GM18861 (cell line): ENCODE measurements at regions not wholly inside any gene's neighbourhood (a gene's known extent, or its start where the extent isn't known, plus 50 kb on each side); places are given as distances from the start of the nearest gene placed in this dataset.

ENCODE experiments used
- ATAC-seq: cut with Tn5 transposase; IDR thresholded peaks from one replicate; pipeline ENCODE4 v1.9.1; 2021; ENCODE audit not compliant: unreplicated experiment

- ATAC-seq = no peak
Observed at GRCh38 chr9:16223074-16223871, 647.2 kb downstream of the BNC2 start.

DNA sequence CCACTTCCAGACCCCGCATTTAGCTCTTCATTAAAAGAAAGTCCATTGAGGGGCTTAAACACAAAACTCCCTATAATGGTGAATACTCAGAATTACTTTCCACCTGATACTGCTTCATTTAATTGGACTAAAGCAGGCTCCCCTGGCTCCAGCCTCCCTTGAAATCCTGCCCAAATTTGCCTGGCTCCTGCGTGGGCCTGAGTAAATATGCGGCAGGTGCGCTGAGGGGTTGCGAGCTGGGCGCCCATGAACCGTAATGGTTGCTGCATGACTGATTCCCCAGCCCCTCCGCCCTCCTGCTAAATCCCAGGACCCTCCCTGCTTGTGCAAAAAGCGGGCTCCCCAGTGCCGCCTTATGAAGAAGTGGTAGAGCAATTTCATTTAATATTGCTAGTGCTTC, 639.7 kb downstream of the BNC2 start:
- ATAC-seq = no peak

GRCh38 chr9:16236311-16236710, 634.2 kb downstream of the BNC2 start:
- ATAC-seq = no peak

GRCh38 chr9:16236882-16237281, 633.6 kb downstream of the BNC2 start:
- ATAC-seq = no peak

GRCh38 chr9:16238623-16239138, 631.8 kb downstream of the BNC2 start:
- ATAC-seq = no peak

DNA sequence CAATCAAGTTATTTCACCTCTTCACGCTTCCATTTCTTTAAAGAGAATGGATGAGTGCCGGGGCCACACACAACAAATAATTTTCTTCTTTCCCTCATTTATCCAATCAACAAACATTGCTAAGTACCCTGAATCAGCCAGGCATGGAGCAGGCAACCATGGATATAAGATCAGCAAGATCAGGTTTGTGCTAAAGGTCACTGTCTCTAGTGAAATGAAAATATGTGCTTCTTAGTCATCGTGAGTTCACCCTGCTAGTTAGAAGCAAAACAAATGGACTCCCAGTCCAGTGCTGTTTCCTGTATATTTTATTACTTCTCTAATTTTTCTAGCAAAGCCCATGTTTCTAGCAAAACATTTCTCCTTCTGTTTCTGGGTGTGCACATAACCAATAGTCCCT, 629.2 kb downstream of the BNC2 start:
- ATAC-seq = no peak

DNA sequence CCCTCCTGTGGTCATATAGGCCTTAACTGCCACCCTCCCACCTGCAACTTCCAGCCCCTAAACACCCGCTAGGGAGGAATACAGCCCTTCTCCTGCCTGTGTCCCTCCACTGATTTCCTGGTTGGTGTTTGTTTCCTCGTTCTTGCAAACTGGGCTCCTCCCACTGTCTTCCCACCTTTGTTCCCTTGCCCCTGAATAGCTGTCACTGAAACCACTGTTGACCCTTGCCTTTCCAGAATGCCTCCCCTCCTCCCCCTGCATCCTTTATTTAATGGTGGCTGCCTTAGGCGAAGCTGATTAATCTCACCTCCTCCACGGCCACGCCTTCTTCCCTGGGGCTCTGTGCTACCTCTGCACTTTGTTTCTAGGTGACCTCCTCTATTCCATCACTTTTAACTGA, 626.7 kb downstream of the BNC2 start:
- ATAC-seq = no peak

- ATAC-seq = no peak
Observed at GRCh38 chr9:16245756-16246440, 624.6 kb downstream of the BNC2 start.

DNA sequence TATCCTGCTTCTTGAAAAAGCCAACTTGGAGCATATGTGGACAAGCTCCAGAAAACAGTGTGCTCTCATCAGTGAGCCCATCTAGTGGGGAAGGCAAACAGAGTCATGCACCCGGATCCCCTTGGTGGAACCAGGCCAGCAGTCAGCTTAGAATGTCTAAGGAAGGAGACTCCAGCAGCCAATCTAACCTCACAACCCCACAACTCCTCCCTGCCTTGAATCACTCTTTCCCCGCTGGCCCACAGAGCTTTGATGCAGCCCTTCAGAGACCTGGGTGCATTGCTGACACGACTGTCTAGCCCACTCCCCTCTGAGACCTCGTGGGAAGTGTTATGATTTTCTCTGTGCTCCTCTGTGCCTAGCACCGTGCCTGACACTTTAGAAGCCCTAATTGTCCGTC, 623.7 kb downstream of the BNC2 start:
- no peak for ATAC-seq

GRCh38 chr9:16247188-16247875, 623.1 kb downstream of the BNC2 start:
- no peak for ATAC-seq

DNA sequence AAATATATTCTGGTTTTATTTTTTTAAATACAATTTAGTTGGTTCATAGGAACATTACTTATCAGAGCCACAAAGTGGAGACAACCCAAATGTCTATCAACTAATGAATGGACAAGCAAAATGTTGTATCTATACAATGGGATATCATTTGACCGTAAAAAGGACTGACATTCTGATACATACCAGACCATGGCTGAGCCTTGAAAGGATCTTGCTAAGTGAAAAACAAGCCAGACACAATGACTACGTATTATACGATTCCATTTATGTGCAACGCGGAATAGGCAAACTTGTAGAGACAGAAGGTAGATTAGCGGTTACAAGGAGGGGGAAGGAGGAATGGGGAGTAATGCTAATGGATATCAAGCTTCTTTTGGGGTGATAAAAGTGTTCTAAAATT, 621.6 kb downstream of the BNC2 start:
- no peak for ATAC-seq

GRCh38 chr9:16252616-16253015, 617.9 kb downstream of the BNC2 start:
- ATAC-seq = no peak

DNA sequence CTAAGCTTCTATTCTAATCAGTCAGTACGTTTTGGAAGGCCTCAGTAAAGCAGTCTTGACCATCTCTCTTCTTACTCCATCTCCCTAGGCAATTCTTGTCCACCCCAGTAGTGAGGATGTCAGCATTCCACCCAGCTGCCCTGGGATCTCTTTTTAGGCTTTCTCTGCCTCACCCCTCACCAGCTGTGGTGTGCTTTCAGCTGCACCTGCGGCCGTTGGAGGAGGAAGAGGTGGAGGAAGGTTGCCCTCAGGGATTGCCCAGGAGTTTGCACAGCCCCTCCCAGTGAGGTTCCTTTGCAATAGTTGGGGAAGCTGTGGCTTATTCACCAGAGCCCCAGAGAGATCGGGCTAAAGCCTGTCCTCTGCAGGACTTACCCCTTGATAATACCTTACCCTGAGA, 615.8 kb downstream of the BNC2 start:
- ATAC-seq = no peak

DNA sequence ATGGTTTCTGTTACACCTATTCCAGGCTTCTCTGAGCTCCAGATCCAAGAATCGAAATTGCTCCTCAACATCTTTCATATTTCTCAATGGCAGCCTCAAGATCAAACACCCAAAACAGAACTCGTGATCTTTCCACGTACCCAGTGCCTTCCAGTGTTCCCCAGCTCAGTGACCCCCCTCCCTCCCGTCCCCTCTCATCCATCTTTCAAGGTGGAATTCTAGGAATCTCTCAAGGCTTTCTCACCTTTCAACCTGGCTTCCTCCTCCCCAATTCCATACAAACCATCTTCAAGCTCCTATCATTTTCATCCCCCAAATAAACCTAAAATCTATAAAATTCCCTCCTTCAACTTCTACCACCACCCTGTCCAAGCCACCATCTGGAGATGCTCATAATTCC, 615.3 kb downstream of the BNC2 start:
- no peak for ATAC-seq

GRCh38 chr9:16257604-16258003, 612.9 kb downstream of the BNC2 start:
- no peak for ATAC-seq

DNA sequence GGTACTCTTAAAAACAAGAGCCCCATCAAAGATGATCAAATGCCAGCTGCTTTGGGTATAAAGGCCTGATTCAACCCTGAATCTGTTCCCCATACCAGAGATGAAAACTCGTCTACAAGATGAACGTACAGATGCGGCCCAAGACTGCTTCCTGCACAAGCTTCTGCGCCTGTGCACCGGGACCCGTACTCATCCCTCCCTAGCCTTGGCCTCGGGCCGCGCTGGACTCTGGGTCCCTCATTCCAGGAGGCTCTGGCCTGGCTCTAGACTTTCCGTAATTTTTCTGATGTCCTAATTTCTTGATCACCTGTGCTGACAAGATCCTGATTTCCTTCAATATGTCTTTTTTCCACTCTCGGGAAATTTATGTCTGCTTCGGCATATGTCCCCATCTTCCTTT, 612.3 kb downstream of the BNC2 start:
- ATAC-seq = no peak

DNA sequence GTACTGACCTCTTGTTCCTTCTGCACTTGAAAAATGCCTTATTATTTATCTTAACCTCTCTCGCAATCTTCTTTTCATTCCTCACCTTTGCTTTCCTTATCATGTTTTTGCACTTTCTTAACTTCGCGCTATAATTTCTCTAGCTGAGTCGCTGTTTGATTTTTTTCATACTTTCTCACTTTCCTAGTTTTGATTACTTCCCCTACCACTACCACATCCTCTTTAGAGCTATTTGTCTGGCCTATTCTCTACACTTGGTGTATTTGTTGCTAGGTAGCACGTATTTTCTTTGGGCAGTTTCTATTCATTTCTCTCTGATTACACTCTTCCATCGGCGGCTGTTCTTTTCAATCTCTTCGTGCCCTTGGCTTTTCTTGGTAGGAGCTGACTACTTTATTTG, 611.8 kb downstream of the BNC2 start:
- no peak for ATAC-seq

- ATAC-seq = no peak
Observed at GRCh38 chr9:16262477-16263261, 607.8 kb downstream of the BNC2 start.

- no peak for ATAC-seq
Observed at GRCh38 chr9:16265688-16266087, 604.8 kb downstream of the BNC2 start.

- ATAC-seq = no peak
Observed at GRCh38 chr9:16266648-16267276, 603.7 kb downstream of the BNC2 start.
